Upper lobe of left lung (tissue), 6 donors: ENCODE measurements at regions not wholly inside any gene's neighbourhood (a gene's known extent, or its start where the extent isn't known, plus 50 kb on each side); places are given as distances from the start of the nearest gene placed in this dataset.

Experiments used
- ATAC-seq, 2 donors: fragments of 200-7000 bp; cut with Tn5 transposase; one replicate each; pipeline ENCODE4 v1.9.1; 2022; ENCODE audit warnings: mild to moderate bottlenecking in 2 of 2, moderate library complexity in 2 of 2; ENCODE audit not compliant: low FRiP score in 2 of 2
- DNase-seq, 2 donors: peaks; one replicate each; pipeline ENCODE4 v3.0.0-alpha.2; 2019 to 2020
- H3K27ac ChIP-seq, 4 donors: fragments of 200-600 bp; sonication (generic); one replicate each; pipeline ENCODE4 v1.5.1; 2016 to 2019
- H3K27me3 ChIP-seq, 4 donors: fragments of 200-600 bp; sonication (generic); one replicate each; pipeline ENCODE4 v1.5.1; 2017 to 2019
- H3K36me3 ChIP-seq, 4 donors: fragments of 200-600 bp; sonication (generic); one replicate each; pipeline ENCODE4 v1.5.1; 2016 to 2019
- H3K4me1 ChIP-seq, 4 donors: fragments of 200-600 bp; sonication (generic); one replicate each; pipeline ENCODE4 v1.5.1; 2018 to 2019
- H3K4me3 ChIP-seq, 4 donors: fragments of 200-600 bp; sonication (generic); one replicate each; pipeline ENCODE4 v1.5.1; 2017 to 2019; ENCODE audit warnings: mild to moderate bottlenecking in 2 of 4, moderate library complexity in 1 of 4
- H3K9me3 ChIP-seq, 4 donors: fragments of 200-600 bp; sonication (generic); one replicate each; pipeline ENCODE4 v1.5.1; 2018 to 2019
- EP300 ChIP-seq, 4 donors: sonication (generic); formaldehyde crosslinking; IDR thresholded peaks; one replicate each; pipeline ENCODE4 v1.5.1; 2017; ENCODE audit warnings: antibody characterized with exemption in 4 of 4, control low read depth in 2 of 4
- POLR2A ChIP-seq, 4 donors: fragments of 450-650 bp; IDR thresholded peaks; one replicate each; pipeline ENCODE4 v1.5.1; 2016 to 2017; ENCODE audit warnings: antibody characterized with exemption in 4 of 4, mild to moderate bottlenecking in 2 of 4
- POLR2AphosphoS5 ChIP-seq, 2 donors: sonication (generic); formaldehyde crosslinking; IDR thresholded peaks; one replicate each; pipeline ENCODE4 v1.5.1; 2017; ENCODE audit warnings: antibody characterized with exemption in 2 of 2
- WGBS, 2 donors: methylation state at CpG; one replicate each; pipeline ENCODE4 v1.1.5; 2017 to 2018; 5-methylcytosine and 5-hydroxymethylcytosine counted together
- TF ChIP-seq, protein P1 (sequence below), 6 experiments: fragments of 450-650 bp in 4 of 6; fragments of 200-600 bp in 2 of 6; sonication (generic) in 2 of 6; IDR thresholded peaks; one replicate each; pipeline ENCODE4 v1.5.1; 2016 to 2019; ENCODE audit warnings: antibody characterized with exemption in 6 of 6
- donor health status: DM: no; HTN: no; CAD: no; lungs with moderate emphysema.
- donor health status: DM: no; HTN: yes; CAD: no; lungs with severe emphysema.

- Histone ChIP-seq H3K9me3 (no peaks in the 10 kb centered on the region), H3K36me3 (no peaks in the 10 kb centered on the region), H3K4me3 (no peak overlapping the region), H3K27me3 (no peaks in the 10 kb centered on the region), H3K27ac (no peak overlapping the region), H3K4me1 (no peaks in the 10 kb centered on the region)
- DNase-seq (no peak), ATAC-seq (no peak)
- no peak for TF ChIP-seq POLR2AphosphoS5 (IDR thresholded peaks at IDR 0.05)
- no peak for TF ChIP-seq POLR2A (IDR thresholded peaks at IDR 0.05)
- WGBS, 2 donors, result 50 to 53% methylated on average over 1 of the region's 1 CpG
Measured at GRCh38 chr7:115249080-115249479, 327.2 kb downstream of the MDFIC start.

DNA sequence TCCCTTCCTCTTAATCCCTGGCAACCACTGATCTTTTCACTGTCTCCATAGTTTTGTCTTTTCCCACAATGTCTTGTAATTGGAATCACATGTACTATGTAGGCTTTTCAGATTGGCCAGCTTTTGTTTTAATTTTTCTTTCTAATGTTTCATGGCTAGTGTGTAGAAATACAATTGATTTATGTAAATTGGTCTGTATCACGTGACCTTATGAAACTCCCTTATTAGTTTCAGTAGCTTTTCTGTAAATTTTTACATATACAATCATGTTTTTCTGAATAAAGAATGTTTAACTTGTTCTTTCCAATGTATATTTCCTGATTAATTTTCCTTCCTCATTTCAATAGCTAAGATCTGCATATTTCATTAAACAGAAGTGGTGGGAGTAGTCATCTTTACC is 319.3 kb downstream of the MDFIC start:
- WGBS, 2 donors, result 90 to 92% methylated on average over 1 of the region's 1 CpG
- H3K27me3 ChIP-seq, result no peaks in the 10 kb centered on the region
- no peaks in the 10 kb centered on the region for H3K36me3 ChIP-seq
- no peaks in the 10 kb centered on the region for H3K4me1 ChIP-seq
- ATAC-seq, result no peak
- no peak overlapping the region for H3K4me3 ChIP-seq
- no peak overlapping the region for H3K27ac ChIP-seq
- no peaks in the 10 kb centered on the region for H3K9me3 ChIP-seq
- no peak for DNase-seq
- TF ChIP-seq EP300 (IDR thresholded peaks at IDR 0.05) (no peak), POLR2AphosphoS5 (IDR thresholded peaks at IDR 0.05) (no peak), POLR2A (IDR thresholded peaks at IDR 0.05) (no peak)
- TF ChIP-seq, protein P1, sequence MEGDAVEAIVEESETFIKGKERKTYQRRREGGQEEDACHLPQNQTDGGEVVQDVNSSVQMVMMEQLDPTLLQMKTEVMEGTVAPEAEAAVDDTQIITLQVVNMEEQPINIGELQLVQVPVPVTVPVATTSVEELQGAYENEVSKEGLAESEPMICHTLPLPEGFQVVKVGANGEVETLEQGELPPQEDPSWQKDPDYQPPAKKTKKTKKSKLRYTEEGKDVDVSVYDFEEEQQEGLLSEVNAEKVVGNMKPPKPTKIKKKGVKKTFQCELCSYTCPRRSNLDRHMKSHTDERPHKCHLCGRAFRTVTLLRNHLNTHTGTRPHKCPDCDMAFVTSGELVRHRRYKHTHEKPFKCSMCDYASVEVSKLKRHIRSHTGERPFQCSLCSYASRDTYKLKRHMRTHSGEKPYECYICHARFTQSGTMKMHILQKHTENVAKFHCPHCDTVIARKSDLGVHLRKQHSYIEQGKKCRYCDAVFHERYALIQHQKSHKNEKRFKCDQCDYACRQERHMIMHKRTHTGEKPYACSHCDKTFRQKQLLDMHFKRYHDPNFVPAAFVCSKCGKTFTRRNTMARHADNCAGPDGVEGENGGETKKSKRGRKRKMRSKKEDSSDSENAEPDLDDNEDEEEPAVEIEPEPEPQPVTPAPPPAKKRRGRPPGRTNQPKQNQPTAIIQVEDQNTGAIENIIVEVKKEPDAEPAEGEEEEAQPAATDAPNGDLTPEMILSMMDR (IDR thresholded peaks at IDR 0.05), result no peak

GRCh38 chr7:115240242-115240641 is 318.3 kb downstream of the MDFIC start:
- H3K27me3 ChIP-seq, result no peaks in the 10 kb centered on the region
- no peak for DNase-seq
- H3K9me3 ChIP-seq, result no peaks in the 10 kb centered on the region
- H3K4me3 ChIP-seq, result no peak overlapping the region
- H3K27ac ChIP-seq, result no peak overlapping the region
- TF ChIP-seq POLR2AphosphoS5 (IDR thresholded peaks at IDR 0.05) (no peak), EP300 (IDR thresholded peaks at IDR 0.05) (no peak), POLR2A (IDR thresholded peaks at IDR 0.05) (no peak)
- TF ChIP-seq, protein P1 (IDR thresholded peaks at IDR 0.05), result no peak
- no peaks in the 10 kb centered on the region for H3K36me3 ChIP-seq
- H3K4me1 ChIP-seq, result no peaks in the 10 kb centered on the region
- whole genome bisulfite sequencing, 2 donors, result 59 to 67% methylated on average over 1 of the region's 1 CpG
- ATAC-seq, result no peak

DNA sequence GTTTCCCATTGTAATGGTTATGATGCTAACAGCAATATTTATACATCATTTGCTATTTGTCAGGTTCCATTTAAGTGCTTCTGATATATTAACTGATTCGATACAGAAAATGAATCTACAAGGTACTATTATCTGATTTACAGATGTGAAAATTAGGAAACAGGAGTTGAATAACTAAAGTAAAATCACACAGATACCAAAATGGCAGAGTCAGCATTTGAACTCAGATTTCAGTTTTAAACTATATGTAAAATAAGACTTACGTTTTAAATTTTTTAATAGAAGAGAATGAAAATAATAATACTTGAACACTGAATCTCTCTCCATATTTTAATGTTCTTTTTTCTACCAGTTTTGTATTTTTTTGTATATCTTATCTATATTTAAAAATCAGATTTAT is 313.2 kb downstream of the MDFIC start:
- Histone ChIP-seq H3K36me3 (no peaks in the 10 kb centered on the region), H3K27me3 (no peaks in the 10 kb centered on the region), H3K9me3 (no peaks in the 10 kb centered on the region), H3K4me1 (peaks cover 0 to 12% (median 7%) of the 10 kb centered on the region in 4 donors), H3K27ac (no peak overlapping the region), H3K4me3 (no peak overlapping the region)
- 94 to 97% methylated on average over 2 of the region's 2 CpGs for WGBS, 2 donors
- ATAC-seq (no peak), DNase-seq (no peak)
- TF ChIP-seq EP300 (IDR thresholded peaks at IDR 0.05), result no peak
- TF ChIP-seq POLR2AphosphoS5 (IDR thresholded peaks at IDR 0.05), result no peak
- no peak for TF ChIP-seq POLR2A (IDR thresholded peaks at IDR 0.05)
- TF ChIP-seq, protein P1 (IDR thresholded peaks at IDR 0.05), result no peak

DNA sequence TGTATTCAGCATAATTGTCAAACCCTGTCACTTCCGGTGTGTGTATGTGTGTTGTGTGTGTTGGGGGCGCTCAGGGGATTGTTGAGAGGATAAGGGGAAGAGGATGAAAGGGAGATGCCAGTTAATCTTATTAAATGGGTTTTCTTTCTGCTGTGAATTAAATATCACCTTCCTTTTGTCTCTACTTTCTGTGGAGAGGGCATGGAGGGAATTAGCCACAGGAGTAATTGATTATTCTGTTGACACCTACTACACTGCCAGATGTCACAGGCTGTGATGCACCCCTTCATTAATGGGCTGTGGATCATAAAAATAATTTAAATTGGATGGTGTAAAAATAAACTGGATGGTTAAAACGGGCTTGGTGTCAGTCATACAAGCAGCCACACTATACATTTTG is 311.9 kb downstream of the MDFIC start:
- WGBS, 2 donors, result 89 to 92% methylated on average over 3 of the region's 3 CpGs
- ATAC-seq, result no peak
- H3K4me1 ChIP-seq, result peaks cover 0 to 15% (median 7%) of the 10 kb centered on the region in 4 donors
- no peaks in the 10 kb centered on the region for H3K9me3 ChIP-seq
- TF ChIP-seq EP300 (IDR thresholded peaks at IDR 0.05), result no peak
- no peak overlapping the region for H3K27ac ChIP-seq
- H3K36me3 ChIP-seq, result no peaks in the 10 kb centered on the region
- no peak for DNase-seq
- H3K4me3 ChIP-seq, result no peak overlapping the region
- no peaks in the 10 kb centered on the region for H3K27me3 ChIP-seq

- H3K27me3 ChIP-seq, result no peaks in the 10 kb centered on the region
- TF ChIP-seq POLR2A (IDR thresholded peaks at IDR 0.05) (no peak), POLR2AphosphoS5 (IDR thresholded peaks at IDR 0.05) (no peak), EP300 (IDR thresholded peaks at IDR 0.05) (no peak)
- TF ChIP-seq, protein P1 (IDR thresholded peaks at IDR 0.05), result no peak
- no peak overlapping the region for H3K27ac ChIP-seq
- DNase-seq (no peak), ATAC-seq (no peak)
- H3K4me3 ChIP-seq, result no peak overlapping the region
- H3K9me3 ChIP-seq, result no peaks in the 10 kb centered on the region
- no peaks in the 10 kb centered on the region for H3K36me3 ChIP-seq
- peaks cover 0 to 15% (median 7%) of the 10 kb centered on the region in 4 donors for H3K4me1 ChIP-seq
- WGBS, 2 donors, result 93% methylated on average over 3 of the region's 3 CpGs
Measured at GRCh38 chr7:115232041-115232440, 310.1 kb downstream of the MDFIC start.
